ENCODE measurements at regions not wholly inside any gene's neighbourhood (a gene's known extent, or its start where the extent isn't known, plus 50 kb on each side); places are given as distances from the start of the nearest gene placed in this dataset.

- TF ChIP-seq CTCF (IDR thresholded peaks at IDR 0.05) = no peak
- TF ChIP-seq POLR2AphosphoS5 (IDR thresholded peaks at IDR 0.05; ENCODE audit: low read depth, low read length) = no peak
- TF ChIP-seq REST (IDR thresholded peaks at IDR 0.05; ENCODE audit: insufficient read depth in 1 of 2, low read depth in 2 of 2, low read length in 1 of 2) = no peak
- TF ChIP-seq TCF7L2 (IDR thresholded peaks at IDR 0.05; ENCODE audit: low read depth, low read length) = no peak
These were observed 209.9 kb upstream of the VLDLR start for GRCh38 chr9:2411459-2412215.

Measured in Panc1 (cell line).